Tibial artery (tissue), 4 donors: ENCODE measurements at regions not wholly inside any gene's neighbourhood (a gene's known extent, or its start where the extent isn't known, plus 50 kb on each side); places are given as distances from the start of the nearest gene placed in this dataset.

Experiments
- DNase-seq, 2 donors: peaks; one replicate each; pipeline ENCODE4 v3.0.0-alpha.2; 2019
- H3K27ac ChIP-seq, 2 donors: fragments of 200-600 bp; sonication (generic) in 1 of 2; 1 replicate in 1 of 2; 2 replicates in 1 of 2; pipeline ENCODE4 v1.5.1; 2018 to 2019; ENCODE audit warnings: mild to moderate bottlenecking in 1 of 2
- H3K27me3 ChIP-seq, 2 donors: fragments of 200-600 bp; sonication (generic) in 1 of 2; one replicate each; pipeline versions ENCODE4 v1.5.1 to v1.6.0; 2016 to 2019
- H3K36me3 ChIP-seq, 3 donors: fragments of 200-600 bp; sonication (generic) in 2 of 3; one replicate each; pipeline ENCODE4 v1.5.1; 2016 to 2019; ENCODE audit warnings: mild to moderate bottlenecking in 2 of 3
- H3K4me1 ChIP-seq, 4 donors: fragments of 200-600 bp; sonication (generic) in 2 of 4; 1 replicate in 3 of 4; 2 replicates in 1 of 4; pipeline ENCODE4 v1.5.1; 2016 to 2019
- H3K4me3 ChIP-seq, 2 donors: fragments of 200-600 bp; sonication (generic) in 1 of 2; 1 replicate in 1 of 2; 2 replicates in 1 of 2; pipeline ENCODE4 v1.5.1; 2018 to 2019; ENCODE audit warnings: mild to moderate bottlenecking in 2 of 2
- H3K9me3 ChIP-seq, 3 donors: fragments of 200-600 bp; sonication (generic) in 1 of 3; one replicate each; pipeline ENCODE4 v1.5.1; 2016 to 2019
- intact Hi-C: fragments of 100-400 bp; cut with DNase I; formaldehyde crosslinking; loops from one replicate; pipeline ENCODE4 v1.15.0; 2023; ENCODE audit warnings: low total_unique reads
- TF ChIP-seq, protein P1 (sequence below), 2 experiments: fragments of 200-600 bp in 1 of 2; fragments of 450-650 bp in 1 of 2; IDR thresholded peaks; one replicate each; pipeline ENCODE4 v1.5.1; 2017 to 2019; ENCODE audit warnings: antibody characterized with exemption in 2 of 2, mild to moderate bottlenecking in 1 of 2, moderate library complexity in 1 of 2

DNA sequence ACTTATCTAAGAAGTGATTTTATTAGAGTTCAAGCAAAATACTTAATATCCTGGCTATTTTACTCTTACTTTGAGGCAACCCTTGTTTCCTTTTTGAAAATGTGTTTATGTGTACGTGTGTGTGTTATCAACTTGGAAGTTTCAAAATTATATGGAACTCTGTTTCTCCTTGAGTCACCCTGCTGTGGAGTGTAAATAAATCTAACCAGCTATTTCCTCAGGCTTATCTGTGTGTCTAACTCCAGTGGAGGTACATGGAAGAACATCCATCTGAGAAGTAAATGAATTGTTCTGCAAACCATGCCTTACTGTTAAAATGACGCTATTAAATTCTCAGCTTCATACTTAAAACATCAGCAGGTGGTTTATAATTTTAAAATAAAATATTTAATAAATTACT is 583.4 kb upstream of the SLITRK5 start:
- intact Hi-C loops, result no loop called here
- no peak for DNase-seq
- no peaks in the 10 kb centered on the region for H3K27me3 ChIP-seq
- TF ChIP-seq, protein P1, sequence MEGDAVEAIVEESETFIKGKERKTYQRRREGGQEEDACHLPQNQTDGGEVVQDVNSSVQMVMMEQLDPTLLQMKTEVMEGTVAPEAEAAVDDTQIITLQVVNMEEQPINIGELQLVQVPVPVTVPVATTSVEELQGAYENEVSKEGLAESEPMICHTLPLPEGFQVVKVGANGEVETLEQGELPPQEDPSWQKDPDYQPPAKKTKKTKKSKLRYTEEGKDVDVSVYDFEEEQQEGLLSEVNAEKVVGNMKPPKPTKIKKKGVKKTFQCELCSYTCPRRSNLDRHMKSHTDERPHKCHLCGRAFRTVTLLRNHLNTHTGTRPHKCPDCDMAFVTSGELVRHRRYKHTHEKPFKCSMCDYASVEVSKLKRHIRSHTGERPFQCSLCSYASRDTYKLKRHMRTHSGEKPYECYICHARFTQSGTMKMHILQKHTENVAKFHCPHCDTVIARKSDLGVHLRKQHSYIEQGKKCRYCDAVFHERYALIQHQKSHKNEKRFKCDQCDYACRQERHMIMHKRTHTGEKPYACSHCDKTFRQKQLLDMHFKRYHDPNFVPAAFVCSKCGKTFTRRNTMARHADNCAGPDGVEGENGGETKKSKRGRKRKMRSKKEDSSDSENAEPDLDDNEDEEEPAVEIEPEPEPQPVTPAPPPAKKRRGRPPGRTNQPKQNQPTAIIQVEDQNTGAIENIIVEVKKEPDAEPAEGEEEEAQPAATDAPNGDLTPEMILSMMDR (IDR thresholded peaks at IDR 0.05), result no peak
- H3K4me3 ChIP-seq, result no peak overlapping the region
- no peak overlapping the region for H3K27ac ChIP-seq
- H3K9me3 ChIP-seq, result no peaks in the 10 kb centered on the region
- H3K36me3 ChIP-seq, result no peaks in the 10 kb centered on the region
- H3K4me1 ChIP-seq, result no peaks in the 10 kb centered on the region

DNA sequence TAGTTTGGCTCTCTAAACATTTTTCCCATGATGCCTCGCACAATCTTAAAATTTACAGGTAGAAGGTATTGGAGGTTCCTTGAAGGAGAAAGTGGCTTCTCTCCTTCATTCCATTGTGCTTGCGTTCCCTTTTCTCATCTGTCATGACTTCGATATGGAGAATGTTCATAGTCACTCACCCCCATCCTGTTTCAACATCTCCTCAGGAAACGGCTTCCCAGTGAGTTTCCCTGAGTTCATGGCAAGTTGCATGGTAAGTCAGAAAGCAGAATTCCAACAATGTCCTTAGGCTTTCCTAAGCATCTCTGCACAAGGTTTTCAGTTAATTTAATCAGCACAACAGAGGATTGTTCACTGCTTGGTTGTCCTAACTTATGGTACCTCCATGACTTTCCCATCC is 581.8 kb upstream of the SLITRK5 start:
- Histone ChIP-seq H3K27ac (no peak overlapping the region), H3K4me3 (no peak overlapping the region), H3K36me3 (no peaks in the 10 kb centered on the region), H3K27me3 (no peaks in the 10 kb centered on the region), H3K9me3 (no peaks in the 10 kb centered on the region), H3K4me1 (no peaks in the 10 kb centered on the region)
- TF ChIP-seq, protein P1 (IDR thresholded peaks at IDR 0.05), result no peak
- intact Hi-C loops, result no loop called here
- DNase-seq, result no peak

DNA sequence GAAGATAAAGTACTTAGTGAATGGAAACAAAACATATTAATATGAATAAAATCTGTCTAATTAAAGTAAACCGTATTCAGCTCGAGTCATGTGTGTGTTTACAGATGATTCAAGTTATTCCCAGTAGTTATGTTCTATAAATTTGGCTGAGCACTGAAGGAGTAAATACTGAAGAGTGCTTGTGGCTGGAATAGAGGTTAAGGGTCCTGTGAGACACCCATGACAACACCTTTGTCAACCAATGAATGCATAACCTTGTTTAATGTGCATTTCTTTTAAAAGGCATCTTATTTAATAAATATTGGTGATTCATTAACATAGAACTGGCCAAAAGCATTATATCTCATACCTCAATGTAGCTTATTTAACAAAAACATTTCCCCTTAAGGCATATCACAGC is 577.8 kb upstream of the SLITRK5 start:
- H3K9me3 ChIP-seq, result no peaks in the 10 kb centered on the region

DNA sequence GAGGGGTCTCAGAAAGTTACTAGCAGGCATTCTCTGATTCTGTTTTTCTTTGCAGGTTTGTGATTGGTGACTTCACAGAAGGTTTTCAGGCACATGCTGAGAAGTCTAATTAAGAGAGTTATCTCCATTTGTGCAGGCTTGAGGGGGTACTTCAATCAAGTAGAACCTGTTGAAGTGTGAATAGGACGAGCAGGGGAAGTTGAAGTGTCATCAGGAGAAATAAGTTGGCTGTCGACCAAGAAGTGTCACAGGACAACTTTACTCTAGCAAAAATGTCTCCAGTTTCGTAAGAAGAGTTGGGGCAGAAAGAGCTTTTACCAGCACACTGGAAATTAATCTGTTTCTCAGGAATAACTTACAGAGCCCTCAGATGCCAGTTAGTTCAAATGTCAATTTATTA is 576.5 kb upstream of the SLITRK5 start:
- TF ChIP-seq, protein P1 (IDR thresholded peaks at IDR 0.05), result no peak
- intact Hi-C loops, result no loop called here
- no peak for DNase-seq
- Histone ChIP-seq H3K27me3 (no peaks in the 10 kb centered on the region), H3K27ac (no peak overlapping the region), H3K4me1 (no peaks in the 10 kb centered on the region), H3K36me3 (no peaks in the 10 kb centered on the region), H3K4me3 (no peak overlapping the region), H3K9me3 (no peaks in the 10 kb centered on the region)

More for the DNA sequence above, 577.8 kb upstream of the SLITRK5 start:
- no peak overlapping the region for H3K27ac ChIP-seq
- TF ChIP-seq, protein P1 (IDR thresholded peaks at IDR 0.05), result no peak
- intact Hi-C loops, result no loop called here
- no peaks in the 10 kb centered on the region for H3K36me3 ChIP-seq
- H3K27me3 ChIP-seq, result no peaks in the 10 kb centered on the region
- no peak overlapping the region for H3K4me3 ChIP-seq
- no peaks in the 10 kb centered on the region for H3K4me1 ChIP-seq
- no peak for DNase-seq

DNA sequence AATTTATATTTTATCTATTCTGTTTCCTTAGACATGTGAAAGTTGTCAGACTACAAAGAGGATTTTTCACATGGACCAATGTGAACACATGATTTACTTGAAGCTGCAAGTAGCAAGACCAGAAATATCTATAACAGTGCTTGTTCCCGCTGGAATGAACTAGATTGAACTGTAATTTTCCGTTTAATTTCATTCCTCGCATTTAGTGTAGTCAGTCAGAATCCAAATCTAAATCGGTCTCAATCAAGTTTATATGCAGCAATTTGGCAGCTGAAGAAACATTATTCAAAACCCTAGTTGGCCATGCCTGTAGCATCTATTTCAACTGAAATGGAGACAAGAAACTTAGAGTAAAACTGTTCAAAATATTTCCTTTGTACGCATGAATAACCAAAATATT is 570.7 kb upstream of the SLITRK5 start:
- Histone ChIP-seq H3K4me3 (no peak overlapping the region), H3K4me1 (no peaks in the 10 kb centered on the region), H3K36me3 (no peaks in the 10 kb centered on the region), H3K27ac (no peak overlapping the region), H3K9me3 (no peaks in the 10 kb centered on the region), H3K27me3 (no peaks in the 10 kb centered on the region)
- TF ChIP-seq, protein P1 (IDR thresholded peaks at IDR 0.05), result no peak
- DNase-seq, result no peak
- intact Hi-C loops, result no loop called here

DNA sequence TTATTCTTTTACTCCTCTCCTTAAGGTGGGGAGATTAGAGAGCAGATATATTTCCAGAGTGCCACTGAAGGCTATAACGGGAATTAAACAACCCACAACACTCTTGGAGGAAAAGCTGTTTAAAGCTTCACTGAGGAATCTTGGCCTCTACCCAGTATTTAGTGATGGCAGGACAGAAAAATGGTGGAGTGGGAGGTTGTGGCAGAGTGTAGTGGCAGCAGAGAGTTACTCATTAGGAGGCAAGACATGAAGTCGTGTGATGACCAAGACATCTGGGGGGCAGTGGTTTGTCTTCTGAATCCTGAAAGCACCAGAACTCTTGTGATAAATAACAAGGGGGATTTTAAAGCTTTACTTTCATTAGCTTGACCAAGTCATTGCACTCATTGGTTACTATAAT is 563.5 kb upstream of the SLITRK5 start:
- no peak overlapping the region for H3K4me3 ChIP-seq
- intact Hi-C loops, result no loop called here

More for the DNA sequence above, 563.5 kb upstream of the SLITRK5 start:
- Histone ChIP-seq H3K27ac (no peak overlapping the region), H3K4me1 (no peaks in the 10 kb centered on the region), H3K9me3 (no peaks in the 10 kb centered on the region), H3K36me3 (no peaks in the 10 kb centered on the region), H3K27me3 (no peaks in the 10 kb centered on the region)
- no peak for DNase-seq
- TF ChIP-seq, protein P1 (IDR thresholded peaks at IDR 0.05), result no peak
